HG03442 (cell line): ENCODE measurements at regions not wholly inside any gene's neighbourhood (a gene's known extent, or its start where the extent isn't known, plus 50 kb on each side); places are given as distances from the start of the nearest gene placed in this dataset.

Experiments used
- ATAC-seq: cut with Tn5 transposase; IDR thresholded peaks from one replicate; pipeline ENCODE4 v1.9.1; 2021; ENCODE audit warnings: mild to moderate bottlenecking, moderate library complexity; ENCODE audit not compliant: unreplicated experiment

- ATAC-seq: no peak
These were observed 1227.1 kb downstream of the SLITRK1 start for GRCh38 chr13:82654861-82655855.

- ATAC-seq: no peak
These were observed 1228.1 kb downstream of the SLITRK1 start for GRCh38 chr13:82654143-82654542.

DNA sequence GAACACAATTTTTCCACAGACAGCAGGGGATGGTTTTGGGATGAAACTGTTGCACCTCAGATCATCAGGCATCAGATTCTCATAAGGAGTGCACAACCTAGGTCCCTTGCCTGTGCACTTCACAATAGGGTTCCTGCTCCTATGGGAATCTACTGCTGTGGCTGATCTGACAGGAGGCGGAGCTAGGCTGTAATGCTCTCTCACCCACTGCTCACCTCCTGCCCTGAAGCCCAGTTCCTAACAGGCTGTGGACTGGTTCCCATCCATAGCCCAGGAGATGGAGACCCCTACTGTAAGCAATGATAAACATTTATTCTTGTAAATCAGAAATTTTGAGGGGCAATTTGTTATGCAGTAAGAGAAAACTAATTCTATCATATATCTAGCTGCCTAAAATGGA, 1234.7 kb downstream of the SLITRK1 start:
- no peak for ATAC-seq

DNA sequence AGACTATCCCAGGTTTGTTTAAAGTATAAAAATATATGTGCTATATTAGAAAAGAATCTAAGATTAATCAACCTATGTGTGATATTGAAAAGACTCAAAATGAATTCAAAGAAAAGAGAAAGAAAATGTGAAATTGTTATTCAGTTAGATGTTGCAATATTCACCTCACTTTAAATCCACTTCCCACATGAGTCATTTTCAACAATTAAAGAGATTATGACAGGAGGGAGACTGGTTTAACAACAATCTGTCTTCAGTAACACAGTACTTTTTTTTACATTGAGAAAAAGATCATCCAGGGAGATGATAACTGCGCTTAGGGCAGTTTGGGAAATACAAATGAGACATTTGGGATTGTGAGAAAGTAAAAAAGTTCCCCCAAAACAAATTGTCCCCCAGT, 1246.2 kb downstream of the SLITRK1 start:
- no peak for ATAC-seq

DNA sequence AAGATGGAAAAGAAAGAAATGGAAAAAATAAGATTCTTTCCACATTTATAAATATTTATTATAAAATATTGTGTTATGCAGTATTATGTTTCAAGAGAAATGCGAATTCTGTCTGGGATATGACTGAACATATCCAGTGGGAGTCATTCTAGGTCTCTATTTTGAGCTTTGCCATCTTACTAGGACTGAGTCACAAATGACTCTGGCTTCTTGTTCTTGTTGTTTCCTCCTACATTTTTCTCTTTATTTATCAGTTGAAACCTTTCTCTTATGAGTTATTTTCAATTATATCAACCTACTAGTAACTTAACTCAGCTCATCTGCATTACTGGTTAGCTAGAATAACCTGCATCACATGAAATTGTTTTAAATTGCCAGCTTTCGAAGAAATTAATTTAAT, 1247.3 kb downstream of the SLITRK1 start:
- ATAC-seq: no peak

DNA sequence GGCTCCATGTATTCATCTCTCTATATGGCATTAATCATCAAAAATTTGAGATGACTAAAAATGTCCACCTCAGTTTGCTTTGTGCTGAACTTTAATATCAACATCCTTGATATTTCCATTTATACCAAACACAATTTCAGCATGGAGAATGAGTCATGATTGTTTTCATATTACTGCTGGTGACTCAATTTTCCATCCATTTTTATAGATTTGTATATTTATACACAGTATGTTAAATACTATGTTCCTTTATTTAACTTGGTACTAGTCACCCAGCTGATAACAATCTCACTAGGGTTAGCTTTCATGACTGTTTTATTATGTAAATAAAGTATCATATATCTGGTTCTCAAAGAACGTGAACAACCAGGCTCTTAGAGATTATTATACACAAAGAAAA, 1255.1 kb downstream of the SLITRK1 start:
- ATAC-seq: no peak

DNA sequence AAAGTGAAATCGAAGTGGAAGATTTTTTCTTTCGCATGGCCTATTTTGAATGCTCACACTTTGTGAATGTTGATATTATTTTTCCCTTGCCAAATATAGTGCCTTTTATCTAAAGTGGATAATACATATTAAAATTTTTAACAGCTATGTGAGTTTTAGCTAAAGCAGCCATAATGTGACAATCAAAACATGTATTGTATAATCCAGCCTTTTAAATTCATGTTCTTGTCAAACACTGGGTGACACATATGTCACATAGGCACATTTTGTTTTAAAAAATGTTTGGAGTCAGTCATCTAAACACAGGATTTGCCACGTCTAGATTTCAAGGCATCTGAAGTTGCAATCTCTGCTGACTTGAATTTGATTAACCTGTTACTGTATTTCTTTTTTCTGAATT, 1256.6 kb downstream of the SLITRK1 start:
- ATAC-seq: no peak

GRCh38 chr13:82615043-82615442, 1267.2 kb downstream of the SLITRK1 start:
- no peak for ATAC-seq

DNA sequence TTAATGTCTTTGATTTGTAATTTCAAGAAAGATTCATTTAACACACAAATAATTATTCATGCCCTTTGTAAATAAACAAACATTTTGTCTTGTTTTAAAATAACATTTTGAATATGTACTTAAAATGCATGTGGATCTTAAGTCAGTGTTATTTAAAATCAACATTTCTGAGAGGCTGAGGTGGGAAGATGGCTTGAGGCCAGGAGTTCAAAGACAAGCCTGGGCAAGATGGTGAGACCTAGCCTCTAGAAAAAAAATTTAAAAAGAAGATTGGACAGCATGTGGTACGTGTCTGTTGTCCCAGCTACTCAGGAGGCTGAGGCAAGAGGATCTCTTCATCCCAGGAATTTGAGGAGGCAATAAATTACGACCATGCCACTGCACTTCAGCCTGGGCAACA, 1268.2 kb downstream of the SLITRK1 start:
- ATAC-seq: no peak

GRCh38 chr13:82606008-82606407, 1276.3 kb downstream of the SLITRK1 start:
- no peak for ATAC-seq

DNA sequence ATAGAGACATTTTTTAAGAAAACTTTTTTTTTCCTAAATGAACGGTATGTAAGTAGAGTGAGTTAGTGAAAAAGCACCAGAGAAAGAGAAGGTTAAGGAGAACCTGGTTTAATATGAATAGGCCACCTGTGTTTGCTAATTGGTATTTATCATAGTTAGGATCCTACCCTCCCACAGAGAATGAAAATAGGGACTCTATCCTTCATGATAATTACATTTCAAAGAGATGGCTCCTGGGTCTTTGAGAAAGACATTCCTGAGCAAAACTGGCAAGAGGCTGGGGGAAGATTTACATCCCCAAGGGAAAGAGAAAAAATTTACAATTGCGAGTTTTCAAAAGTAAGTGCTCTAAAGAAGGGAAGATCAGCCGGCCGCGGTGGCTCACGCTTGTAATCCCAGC, 1284.5 kb downstream of the SLITRK1 start:
- no peak for ATAC-seq

DNA sequence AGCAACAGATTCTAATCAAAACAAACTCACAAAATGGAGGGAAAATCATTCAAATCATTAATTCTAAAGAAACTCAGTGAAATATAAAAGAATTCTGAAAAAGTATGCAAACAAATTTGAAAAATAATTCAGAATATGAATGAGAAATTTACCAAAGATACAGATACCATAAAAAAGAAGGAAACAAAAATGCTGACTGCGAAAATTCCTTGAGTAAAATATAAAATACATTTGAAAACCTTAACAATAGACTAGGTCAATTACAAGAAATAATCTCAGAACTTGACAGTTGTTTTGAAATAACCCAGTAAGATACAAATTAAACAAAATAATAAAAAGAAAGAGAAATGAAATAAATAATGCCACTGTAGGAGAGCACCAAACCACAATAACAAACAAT, 1289.0 kb downstream of the SLITRK1 start:
- no peak for ATAC-seq

DNA sequence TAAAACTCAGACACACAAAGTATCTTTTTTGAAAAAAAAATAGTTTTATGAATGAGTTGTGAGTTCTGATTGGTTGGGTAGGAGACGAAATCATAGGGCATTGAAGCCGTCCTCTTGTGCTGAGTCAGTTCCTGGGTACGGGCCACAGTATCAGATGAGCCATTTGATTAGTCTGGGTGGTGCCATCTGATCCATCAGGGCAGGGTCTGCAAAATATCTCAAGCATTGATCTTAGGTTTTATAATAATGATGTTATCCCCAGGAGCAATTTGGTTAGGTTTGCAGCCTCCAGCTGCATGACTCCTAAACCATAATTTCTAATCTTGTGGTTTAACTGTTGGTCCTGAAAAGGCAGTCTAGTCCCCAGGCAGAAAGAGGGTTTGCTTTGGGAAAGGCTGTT, 1310.6 kb downstream of the SLITRK1 start:
- no peak for ATAC-seq

DNA sequence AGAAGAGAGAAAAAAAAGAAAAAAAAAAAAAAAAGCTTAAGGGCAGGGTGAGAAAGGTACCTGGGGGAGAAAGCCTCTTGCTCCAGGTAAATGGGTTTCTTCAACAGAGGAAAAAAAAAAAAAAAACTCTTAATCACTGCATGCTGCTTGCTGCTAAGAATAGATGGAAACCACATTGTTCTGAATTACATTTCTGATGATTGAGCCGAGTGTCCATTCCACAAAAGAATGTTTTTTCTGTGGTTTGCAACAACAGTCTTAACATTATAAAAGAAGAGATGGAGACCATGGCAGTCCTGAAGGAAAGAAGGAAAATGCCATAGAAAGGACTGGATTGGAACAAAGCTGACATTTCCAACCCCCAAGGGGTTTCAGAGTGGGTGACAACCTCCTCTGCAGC, 1312.7 kb downstream of the SLITRK1 start:
- ATAC-seq: no peak

GRCh38 chr13:82566864-82567263, 1315.4 kb downstream of the SLITRK1 start:
- ATAC-seq: no peak

GRCh38 chr13:82565201-82565600, 1317.1 kb downstream of the SLITRK1 start:
- no peak for ATAC-seq

DNA sequence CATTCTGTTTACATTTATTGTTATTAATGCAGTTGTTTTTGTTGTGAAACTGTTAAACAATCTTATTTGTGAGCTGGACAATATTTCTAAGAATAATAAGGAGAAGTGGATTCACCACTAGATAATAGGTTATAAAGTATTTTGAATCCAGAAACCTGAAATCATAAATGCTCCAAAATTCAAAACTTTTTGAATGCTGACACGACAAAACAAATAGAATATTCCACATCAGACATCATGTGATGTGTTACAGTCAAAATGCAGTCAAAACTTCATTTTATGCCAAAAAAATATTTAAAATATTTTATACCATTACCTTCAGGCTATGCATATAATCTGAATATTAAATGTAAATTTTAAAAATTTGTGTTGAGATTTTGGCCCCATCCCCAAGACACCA, 1321.4 kb downstream of the SLITRK1 start:
- ATAC-seq: no peak

DNA sequence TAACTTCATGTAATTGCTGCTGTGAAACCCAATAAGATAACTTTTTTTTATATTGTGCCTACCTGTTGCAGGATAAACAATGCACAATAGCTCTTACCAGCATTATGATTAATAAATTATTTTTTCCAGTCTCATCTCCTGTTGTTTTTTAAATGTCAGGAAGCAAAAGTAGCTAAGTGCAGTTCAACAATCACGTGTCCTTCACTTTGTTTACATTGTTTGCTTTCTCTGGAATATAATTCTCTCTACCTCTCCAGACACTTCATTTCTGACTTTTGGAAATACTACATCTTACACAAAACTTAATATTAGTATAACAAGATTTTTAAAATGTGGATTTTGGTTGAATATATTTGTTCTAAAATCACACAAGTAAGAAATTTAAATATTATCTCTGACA, 1359.4 kb downstream of the SLITRK1 start:
- no peak for ATAC-seq

DNA sequence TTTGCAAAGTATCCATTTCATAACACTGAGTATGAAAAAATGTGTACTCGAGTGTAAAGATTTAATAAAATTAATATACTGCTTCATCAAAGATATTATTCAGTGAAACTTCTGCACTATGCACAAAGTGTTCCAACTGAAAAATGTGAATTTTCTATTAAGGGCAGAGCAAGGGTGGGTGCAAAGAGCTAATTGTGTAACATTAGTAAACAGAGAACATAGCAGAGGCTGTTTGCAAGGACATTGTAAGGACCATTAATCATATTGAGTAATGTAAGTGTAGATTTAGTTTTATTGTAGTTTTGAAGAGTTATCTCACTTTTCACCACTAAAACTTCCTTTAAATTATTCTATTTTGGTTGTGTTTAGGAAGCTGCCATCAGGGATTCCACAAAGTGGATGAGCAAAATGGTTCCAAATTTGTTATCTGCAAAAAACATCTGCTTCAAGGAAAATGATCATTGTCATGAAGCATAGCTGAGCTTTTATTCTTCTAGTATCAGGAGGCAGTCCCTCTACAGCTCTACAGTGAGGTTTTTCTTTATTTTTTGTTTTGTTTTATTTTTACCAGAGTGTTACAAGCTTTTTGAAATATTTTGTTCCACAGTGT, 1375.4 kb downstream of the SLITRK1 start:
- ATAC-seq: no peak

GRCh38 chr13:82501834-82502233, 1380.4 kb downstream of the SLITRK1 start:
- no peak for ATAC-seq

GRCh38 chr13:82480415-82480814, 1401.9 kb downstream of the SLITRK1 start:
- ATAC-seq: no peak

- ATAC-seq: no peak
These were observed 1404.8 kb downstream of the SLITRK1 start for GRCh38 chr13:82477436-82477835.
